ENCODE measurements at regions not wholly inside any gene's neighbourhood (a gene's known extent, or its start where the extent isn't known, plus 50 kb on each side); places are given as distances from the start of the nearest gene placed in this dataset.

GRCh38 chr15:81897057-81897677 lies 148.7 kb downstream of the MEX3B start:
- in situ Hi-C loops (cut with MboI; ENCODE audit: low pct_unique_long_range_greater_than_20kb, low sequenced_read_pairs, unreplicated experiment): no loop called here
- DNase-seq (ENCODE audit: low spot score): no peak
- TF ChIP-seq CTCF (IDR thresholded peaks at IDR 0.05; ENCODE audit: extremely low read depth, insufficient read depth, missing control alignments): no peak

GRCh38 chr15:81896356-81896755 lies 149.5 kb downstream of the MEX3B start:
- in situ Hi-C loops (cut with MboI; ENCODE audit: low pct_unique_long_range_greater_than_20kb, low sequenced_read_pairs, unreplicated experiment): no loop called here
- no peak for DNase-seq (ENCODE audit: low spot score)
- TF ChIP-seq CTCF (IDR thresholded peaks at IDR 0.05; ENCODE audit: extremely low read depth, insufficient read depth, missing control alignments): no peak

GRCh38 chr15:81895723-81896122 lies 150.1 kb downstream of the MEX3B start:
- in situ Hi-C loops (cut with MboI; ENCODE audit: low pct_unique_long_range_greater_than_20kb, low sequenced_read_pairs, unreplicated experiment): no loop called here
- no peak for TF ChIP-seq CTCF (IDR thresholded peaks at IDR 0.05; ENCODE audit: extremely low read depth, insufficient read depth, missing control alignments)
- DNase-seq (ENCODE audit: low spot score): no peak

- no peak for DNase-seq (ENCODE audit: low spot score)
- in situ Hi-C loops (cut with MboI; ENCODE audit: low pct_unique_long_range_greater_than_20kb, low sequenced_read_pairs, unreplicated experiment): no loop called here
- no peak for TF ChIP-seq CTCF (IDR thresholded peaks at IDR 0.05; ENCODE audit: extremely low read depth, insufficient read depth, missing control alignments)
Observed at GRCh38 chr15:81894061-81894460, 151.8 kb downstream of the MEX3B start.

GRCh38 chr15:81893182-81893835 lies 152.5 kb downstream of the MEX3B start:
- no peak for TF ChIP-seq CTCF (IDR thresholded peaks at IDR 0.05; ENCODE audit: extremely low read depth, insufficient read depth, missing control alignments)
- in situ Hi-C loops (cut with MboI; ENCODE audit: low pct_unique_long_range_greater_than_20kb, low sequenced_read_pairs, unreplicated experiment): no loop called here
- no peak for DNase-seq (ENCODE audit: low spot score)

- no peak for DNase-seq (ENCODE audit: low spot score)
- no peak for TF ChIP-seq CTCF (IDR thresholded peaks at IDR 0.05; ENCODE audit: extremely low read depth, insufficient read depth, missing control alignments)
- in situ Hi-C loops (cut with MboI; ENCODE audit: low pct_unique_long_range_greater_than_20kb, low sequenced_read_pairs, unreplicated experiment): no loop called here
Observed at GRCh38 chr15:81890496-81890895, 155.3 kb downstream of the MEX3B start.
